ENCODE measurements at regions not wholly inside any gene's neighbourhood (a gene's known extent, or its start where the extent isn't known, plus 50 kb on each side); places are given as distances from the start of the nearest gene placed in this dataset.

DNA sequence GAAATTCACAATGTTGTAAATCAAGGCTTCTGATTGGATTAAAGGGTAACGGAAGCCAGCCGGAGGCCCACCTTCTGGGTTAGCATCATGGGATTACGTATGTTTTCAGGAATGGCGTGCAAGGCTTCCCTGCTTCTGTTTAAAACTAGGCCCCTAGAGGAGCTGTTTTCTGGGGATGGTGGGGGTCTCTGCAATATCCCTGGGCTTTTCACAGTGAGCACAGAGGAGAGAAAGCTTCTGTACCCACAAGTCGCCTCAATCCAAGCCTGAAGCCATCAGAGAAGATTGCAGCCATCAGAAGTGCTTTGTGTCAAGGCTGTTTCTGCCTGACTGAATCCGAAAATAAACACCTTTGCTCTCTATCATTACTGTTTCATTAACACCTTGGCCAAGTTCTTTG is 226.9 kb upstream of the SMIM21 start:
- Histone ChIP-seq H3K4me1 (replicated peaks in 1 of 2; ENCODE audit: control insufficient read depth in 2 of 2, insufficient read depth in 2 of 2, low read length in 2 of 2) (no peaks in the 10 kb centered on the region), H3K9me3 (replicated peaks; ENCODE audit: control insufficient read depth, insufficient read depth, low read depth, low read length) (no peaks in the 10 kb centered on the region), H3K79me2 (ENCODE audit: control insufficient read depth, insufficient read depth, low read length) (no peaks in the 10 kb centered on the region), H3K4me3 (no peak overlapping the region), H3K9ac (ENCODE audit: insufficient read depth in 1 of 2, low read depth in 2 of 2, low read length in 2 of 2) (no peak overlapping the region), H3K27ac (ENCODE audit: extremely low read depth, low read depth, low read length) (no peak overlapping the region), H2AFZ (ENCODE audit: low read depth, low read length) (no peak overlapping the region), H3K4me2 (ENCODE audit: insufficient read depth, low read length) (no peak overlapping the region), H4K20me1 (replicated peaks; ENCODE audit: control insufficient read depth, insufficient read depth, low read length) (no peaks in the 10 kb centered on the region), H3K27me3 (ENCODE audit: control insufficient read depth in 2 of 2, insufficient read depth in 2 of 2, low read length in 2 of 2) (no peaks in the 10 kb centered on the region), H3K36me3 (ENCODE audit: control insufficient read depth, insufficient read depth, low read length) (no peaks in the 10 kb centered on the region), H3K9me1 (ENCODE audit: control insufficient read depth, insufficient read depth, low read length) (no peaks in the 10 kb centered on the region)
- POLR2A ChIA-PET = no interaction called here
- TF ChIP-seq LCOR (CRISPR knock-in tag; IDR thresholded peaks at IDR 0.05) (no peak), CCAR2 (IDR thresholded peaks at IDR 0.05; ENCODE audit: low read depth, low read length) (no peak), ILF3 (IDR thresholded peaks at IDR 0.05; ENCODE audit: borderline replicate concordance) (no peak), BRD4 (IDR thresholded peaks at IDR 0.05) (no peak)
- TF ChIP-seq, protein P1, sequence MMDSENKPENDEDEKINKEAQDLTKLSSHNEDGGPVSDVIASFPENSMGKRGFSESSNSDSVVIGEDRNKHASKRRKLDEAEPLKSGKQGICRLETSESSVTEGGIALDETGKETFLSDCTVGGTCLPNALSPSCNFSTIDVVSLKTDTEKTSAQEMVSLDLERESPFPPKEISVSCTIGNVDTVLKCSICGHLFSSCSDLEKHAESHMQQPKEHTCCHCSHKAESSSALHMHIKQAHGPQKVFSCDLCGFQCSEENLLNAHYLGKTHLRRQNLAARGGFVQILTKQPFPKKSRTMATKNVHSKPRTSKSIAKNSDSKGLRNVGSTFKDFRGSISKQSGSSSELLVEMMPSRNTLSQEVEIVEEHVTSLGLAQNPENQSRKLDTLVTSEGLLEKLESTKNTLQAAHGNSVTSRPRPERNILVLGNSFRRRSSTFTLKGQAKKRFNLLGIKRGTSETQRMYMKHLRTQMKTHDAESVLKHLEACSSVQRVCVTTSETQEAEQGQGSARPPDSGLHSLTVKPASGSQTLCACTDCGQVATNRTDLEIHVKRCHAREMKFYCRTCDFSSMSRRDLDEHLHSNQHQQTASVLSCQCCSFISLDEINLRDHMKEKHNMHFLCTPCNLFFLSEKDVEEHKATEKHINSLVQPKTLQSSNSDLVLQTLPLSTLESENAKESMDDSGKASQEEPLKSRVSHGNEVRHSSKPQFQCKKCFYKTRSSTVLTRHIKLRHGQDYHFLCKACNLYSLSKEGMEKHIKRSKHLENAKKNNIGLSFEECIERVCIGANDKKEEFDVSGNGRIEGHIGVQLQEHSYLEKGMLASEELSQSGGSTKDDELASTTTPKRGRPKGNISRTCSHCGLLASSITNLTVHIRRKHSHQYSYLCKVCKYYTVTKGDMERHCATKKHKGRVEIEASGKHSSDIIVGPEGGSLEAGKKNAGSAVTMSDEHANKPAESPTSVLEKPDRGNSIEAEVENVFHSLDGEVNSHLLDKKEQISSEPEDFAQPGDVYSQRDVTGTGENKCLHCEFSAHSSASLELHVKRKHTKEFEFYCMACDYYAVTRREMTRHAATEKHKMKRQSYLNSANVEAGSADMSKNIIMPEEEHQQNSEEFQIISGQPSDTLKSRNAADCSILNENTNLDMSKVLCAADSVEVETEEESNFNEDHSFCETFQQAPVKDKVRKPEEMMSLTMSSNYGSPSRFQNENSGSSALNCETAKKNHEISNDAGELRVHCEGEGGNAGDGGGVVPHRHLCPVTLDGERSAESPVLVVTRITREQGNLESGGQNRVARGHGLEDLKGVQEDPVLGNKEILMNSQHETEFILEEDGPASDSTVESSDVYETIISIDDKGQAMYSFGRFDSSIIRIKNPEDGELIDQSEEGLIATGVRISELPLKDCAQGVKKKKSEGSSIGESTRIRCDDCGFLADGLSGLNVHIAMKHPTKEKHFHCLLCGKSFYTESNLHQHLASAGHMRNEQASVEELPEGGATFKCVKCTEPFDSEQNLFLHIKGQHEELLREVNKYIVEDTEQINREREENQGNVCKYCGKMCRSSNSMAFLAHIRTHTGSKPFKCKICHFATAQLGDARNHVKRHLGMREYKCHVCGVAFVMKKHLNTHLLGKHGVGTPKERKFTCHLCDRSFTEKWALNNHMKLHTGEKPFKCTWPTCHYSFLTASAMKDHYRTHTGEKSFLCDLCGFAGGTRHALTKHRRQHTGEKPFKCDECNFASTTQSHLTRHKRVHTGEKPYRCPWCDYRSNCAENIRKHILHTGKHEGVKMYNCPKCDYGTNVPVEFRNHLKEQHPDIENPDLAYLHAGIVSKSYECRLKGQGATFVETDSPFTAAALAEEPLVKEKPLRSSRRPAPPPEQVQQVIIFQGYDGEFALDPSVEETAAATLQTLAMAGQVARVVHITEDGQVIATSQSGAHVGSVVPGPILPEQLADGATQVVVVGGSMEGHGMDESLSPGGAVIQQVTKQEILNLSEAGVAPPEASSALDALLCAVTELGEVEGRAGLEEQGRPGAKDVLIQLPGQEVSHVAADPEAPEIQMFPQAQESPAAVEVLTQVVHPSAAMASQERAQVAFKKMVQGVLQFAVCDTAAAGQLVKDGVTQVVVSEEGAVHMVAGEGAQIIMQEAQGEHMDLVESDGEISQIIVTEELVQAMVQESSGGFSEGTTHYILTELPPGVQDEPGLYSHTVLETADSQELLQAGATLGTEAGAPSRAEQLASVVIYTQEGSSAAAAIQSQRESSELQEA (IDR thresholded peaks at IDR 0.05; ENCODE audit: low read depth) = no peak
- TF ChIP-seq, protein P2, sequence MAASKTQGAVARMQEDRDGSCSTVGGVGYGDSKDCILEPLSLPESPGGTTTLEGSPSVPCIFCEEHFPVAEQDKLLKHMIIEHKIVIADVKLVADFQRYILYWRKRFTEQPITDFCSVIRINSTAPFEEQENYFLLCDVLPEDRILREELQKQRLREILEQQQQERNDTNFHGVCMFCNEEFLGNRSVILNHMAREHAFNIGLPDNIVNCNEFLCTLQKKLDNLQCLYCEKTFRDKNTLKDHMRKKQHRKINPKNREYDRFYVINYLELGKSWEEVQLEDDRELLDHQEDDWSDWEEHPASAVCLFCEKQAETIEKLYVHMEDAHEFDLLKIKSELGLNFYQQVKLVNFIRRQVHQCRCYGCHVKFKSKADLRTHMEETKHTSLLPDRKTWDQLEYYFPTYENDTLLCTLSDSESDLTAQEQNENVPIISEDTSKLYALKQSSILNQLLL (CRISPR knock-in tag; IDR thresholded peaks at IDR 0.05; ENCODE audit: borderline replicate concordance) = no peak
- WGBS (ENCODE audit: insufficient coverage, low coverage, missing lambda C conversion rate) = 0% methylated on average over 4 of the region's 6 CpGs
- ATAC-seq (no peak), FAIRE-seq (no peak), DNase-seq (ENCODE audit: extremely low read depth in 1 of 4, low spot score in 3 of 4) (no peak)
- in situ Hi-C loops (cut with MboI) = no loop called here
- CTCF ChIA-PET (ENCODE audit: low intra/inter-chr PET ratio) = no interaction called here
- intact Hi-C loops (cut with micrococcal nuclease) = no loop called here
- no TSS peak for BruUV-seq (replicated peaks)

Measured in K562 (cell line).